ENCODE measurements at regions not wholly inside any gene's neighbourhood (a gene's known extent, or its start where the extent isn't known, plus 50 kb on each side); places are given as distances from the start of the nearest gene placed in this dataset.

DNA sequence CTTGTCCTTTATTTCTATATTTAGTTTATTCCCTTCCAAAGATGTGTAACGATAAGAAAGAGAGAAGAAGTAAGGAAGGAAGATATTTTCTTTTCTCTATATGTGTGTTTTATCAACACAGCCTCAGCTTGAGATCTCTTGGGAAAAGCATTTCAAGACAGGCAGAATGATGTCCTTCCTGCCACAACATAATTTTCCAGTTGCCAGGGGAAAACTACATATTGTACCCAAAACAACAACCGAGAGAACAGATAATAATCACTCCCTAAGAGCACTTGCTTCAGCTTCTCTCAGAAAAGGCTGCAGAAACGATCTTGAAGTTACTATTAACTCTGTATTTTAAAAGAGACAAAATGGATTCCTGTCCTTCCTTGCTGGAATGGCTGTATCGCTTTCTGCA, 151.4 kb upstream of the ITGB1 start:
- H3K4me1 ChIP-seq (ENCODE audit: low read length) = peaks cover 71% of the 10 kb centered on the region
- H3K27ac ChIP-seq (ENCODE audit: low read length) = no peak overlapping the region

DNA sequence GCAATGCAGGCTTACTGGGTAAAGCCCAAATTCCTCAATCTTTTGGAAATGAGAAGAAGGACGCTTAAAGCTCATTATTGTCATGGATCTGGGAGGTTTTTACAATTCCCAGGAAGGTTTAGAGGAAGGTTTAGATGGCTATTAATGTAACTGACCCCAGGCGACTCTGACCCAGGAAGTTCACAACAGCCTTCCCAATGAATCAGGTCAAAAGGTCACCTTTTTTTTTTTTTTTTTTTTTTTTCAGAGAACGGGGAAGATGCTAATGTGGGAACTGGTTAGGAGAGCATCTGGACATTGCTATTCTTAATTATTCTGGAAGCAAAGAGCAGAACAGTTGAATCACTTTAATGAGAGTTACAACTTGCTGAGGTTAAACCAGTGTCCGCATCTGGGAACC, 149.9 kb upstream of the ITGB1 start:
- Histone ChIP-seq H3K79me2 (ENCODE audit: low read length) (no peaks in the 10 kb centered on the region), H2AFZ (ENCODE audit: low read length) (no peak overlapping the region), H3K27me3 (ENCODE audit: low read length) (no peaks in the 10 kb centered on the region), H3K36me3 (ENCODE audit: insufficient read depth, low read length) (no peaks in the 10 kb centered on the region; the same call in 1 of the 2 replicates), H3K4me1 (ENCODE audit: low read length) (peaks cover 57% of the 10 kb centered on the region), H3K27ac (ENCODE audit: low read length) (no peak overlapping the region), H4K20me1 (ENCODE audit: insufficient read depth, low read depth, low read length) (no peaks in the 10 kb centered on the region), H3K4me2 (ENCODE audit: low read depth, low read length, poor library complexity, severe bottlenecking) (no peak overlapping the region), H3K9me3 (ENCODE audit: low read length) (no peaks in the 10 kb centered on the region), H3K4me3 (ENCODE audit: low read length) (no peak overlapping the region), H3K9me2 (replicated peaks; ENCODE audit: insufficient read depth, low read length) (no peaks in the 10 kb centered on the region), H3K9ac (ENCODE audit: low read length) (no peak overlapping the region)
- no peak for DNase-seq

More for the DNA sequence above, 151.4 kb upstream of the ITGB1 start:
- Histone ChIP-seq H3K9me2 (replicated peaks; ENCODE audit: insufficient read depth, low read length) (no peaks in the 10 kb centered on the region), H3K4me3 (ENCODE audit: low read length) (no peak overlapping the region), H3K9me3 (ENCODE audit: low read length) (no peaks in the 10 kb centered on the region), H3K36me3 (ENCODE audit: insufficient read depth, low read length) (no peaks in the 10 kb centered on the region), H3K4me2 (ENCODE audit: low read depth, low read length, poor library complexity, severe bottlenecking) (no peak overlapping the region), H3K79me2 (ENCODE audit: low read length) (no peaks in the 10 kb centered on the region), H3K27me3 (ENCODE audit: low read length) (no peaks in the 10 kb centered on the region), H4K20me1 (ENCODE audit: insufficient read depth, low read depth, low read length) (no peaks in the 10 kb centered on the region), H3K9ac (ENCODE audit: low read length) (no peak overlapping the region), H2AFZ (ENCODE audit: low read length) (no peak overlapping the region)
- no peak for DNase-seq

DNA sequence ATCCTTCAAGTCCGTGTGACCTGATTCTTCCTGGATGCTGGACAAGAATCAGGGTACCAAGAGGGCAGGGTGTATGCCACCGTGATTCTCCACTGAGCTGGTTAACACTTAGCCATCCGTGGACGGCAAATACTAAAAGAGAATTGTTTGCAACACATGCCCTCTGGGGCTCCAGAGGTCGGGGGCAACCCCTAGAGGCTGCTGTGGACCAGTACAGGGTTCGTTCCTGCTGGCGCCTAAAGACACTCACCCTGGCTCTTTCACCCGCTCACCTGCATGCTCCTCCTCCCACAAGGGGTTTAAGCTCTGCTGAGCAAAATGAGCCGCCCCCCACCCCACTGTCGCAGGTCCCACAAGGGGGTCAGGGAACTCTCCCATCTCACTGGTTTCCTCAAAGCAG, 148.7 kb upstream of the ITGB1 start:
- no peaks in the 10 kb centered on the region for H3K9me2 ChIP-seq (replicated peaks; ENCODE audit: insufficient read depth, low read length)
- peaks cover 51% of the 10 kb centered on the region for H3K4me1 ChIP-seq (ENCODE audit: low read length)
- no peak overlapping the region for H3K9ac ChIP-seq (ENCODE audit: low read length)
- no peaks in the 10 kb centered on the region; the same call in 1 of the 2 replicates for H3K36me3 ChIP-seq (ENCODE audit: insufficient read depth, low read length)
- H3K4me3 ChIP-seq (ENCODE audit: low read length) = no peak overlapping the region
- DNase-seq = peak; percentile 76
- H4K20me1 ChIP-seq (ENCODE audit: insufficient read depth, low read depth, low read length) = no peaks in the 10 kb centered on the region
- no peaks in the 10 kb centered on the region for H3K27me3 ChIP-seq (ENCODE audit: low read length)
- no peak overlapping the region for H2AFZ ChIP-seq (ENCODE audit: low read length)
- H3K79me2 ChIP-seq (ENCODE audit: low read length) = no peaks in the 10 kb centered on the region
- no peaks in the 10 kb centered on the region for H3K9me3 ChIP-seq (ENCODE audit: low read length)
- H3K27ac ChIP-seq (ENCODE audit: low read length) = no peak overlapping the region
- H3K4me2 ChIP-seq (ENCODE audit: low read depth, low read length, poor library complexity, severe bottlenecking) = peak overlapping the region; percentile 23

DNA sequence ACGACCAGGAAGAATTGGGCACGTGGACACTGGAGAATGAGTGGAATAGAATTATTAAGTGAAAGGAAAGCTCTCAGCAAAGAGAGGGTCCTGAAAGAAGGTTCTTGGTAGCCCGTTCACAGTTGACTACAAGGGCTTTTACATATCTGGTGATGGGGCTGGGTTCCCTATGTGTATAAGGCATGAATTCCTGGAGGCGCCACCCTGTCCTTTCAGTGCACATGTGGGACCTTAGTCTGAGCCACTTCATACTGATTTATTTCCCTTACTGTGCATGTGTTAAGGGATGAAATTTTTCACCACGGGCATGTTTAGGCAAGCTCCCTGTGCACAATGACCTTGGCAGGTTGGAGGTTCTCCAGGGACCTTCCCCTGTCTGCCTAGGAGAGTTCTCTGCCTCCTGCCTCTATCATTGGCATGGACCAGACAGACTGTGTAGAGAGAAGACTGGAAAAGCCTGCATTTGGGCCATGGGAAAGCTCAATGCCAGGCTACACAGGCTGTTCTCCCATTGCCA, 145.9 kb upstream of the ITGB1 start:
- H3K4me3 ChIP-seq (ENCODE audit: low read length) = no peak overlapping the region
- peaks cover 45% of the 10 kb centered on the region for H3K4me1 ChIP-seq (ENCODE audit: low read length)
- no peaks in the 10 kb centered on the region for H4K20me1 ChIP-seq (ENCODE audit: insufficient read depth, low read depth, low read length)
- no peak for DNase-seq
- no peak overlapping the region for H2AFZ ChIP-seq (ENCODE audit: low read length)
- H3K9ac ChIP-seq (ENCODE audit: low read length) = no peak overlapping the region
- no peak overlapping the region for H3K27ac ChIP-seq (ENCODE audit: low read length)
- H3K36me3 ChIP-seq (ENCODE audit: insufficient read depth, low read length) = no peaks in the 10 kb centered on the region; the same call in 1 of the 2 replicates
- no peak overlapping the region for H3K4me2 ChIP-seq (ENCODE audit: low read depth, low read length, poor library complexity, severe bottlenecking)
- no peaks in the 10 kb centered on the region for H3K79me2 ChIP-seq (ENCODE audit: low read length)
- H3K9me2 ChIP-seq (replicated peaks; ENCODE audit: insufficient read depth, low read length) = no peaks in the 10 kb centered on the region
- H3K27me3 ChIP-seq (ENCODE audit: low read length) = no peaks in the 10 kb centered on the region
- H3K9me3 ChIP-seq (ENCODE audit: low read length) = no peaks in the 10 kb centered on the region

DNA sequence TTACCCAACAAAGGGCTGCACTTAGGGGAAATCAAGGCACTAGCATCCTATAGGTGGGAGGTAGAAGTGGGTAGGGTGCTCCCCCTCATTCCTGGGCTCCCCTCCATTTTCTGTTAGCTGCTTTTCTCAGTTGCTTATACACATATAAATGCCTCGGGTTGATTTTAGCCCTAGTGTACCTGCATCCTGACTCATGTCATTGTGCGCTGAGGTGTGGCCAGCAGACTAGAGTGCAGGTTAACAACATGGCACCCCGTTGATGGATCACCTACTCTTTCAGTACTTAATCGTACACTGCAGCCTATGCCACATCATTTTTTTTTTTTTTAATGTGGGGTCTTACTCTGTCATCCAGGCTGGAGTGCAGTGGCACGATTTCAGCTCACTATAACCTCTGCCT, 144.0 kb upstream of the ITGB1 start:
- no peak overlapping the region for H3K4me3 ChIP-seq (ENCODE audit: low read length)
- H2AFZ ChIP-seq (ENCODE audit: low read length) = no peak overlapping the region
- no peak overlapping the region for H3K4me2 ChIP-seq (ENCODE audit: low read depth, low read length, poor library complexity, severe bottlenecking)
- no peak overlapping the region for H3K27ac ChIP-seq (ENCODE audit: low read length)
- no peaks in the 10 kb centered on the region for H3K9me3 ChIP-seq (ENCODE audit: low read length)
- no peak overlapping the region for H3K9ac ChIP-seq (ENCODE audit: low read length)
- no peaks in the 10 kb centered on the region; the same call in 1 of the 2 replicates for H3K36me3 ChIP-seq (ENCODE audit: insufficient read depth, low read length)
- no peaks in the 10 kb centered on the region for H3K79me2 ChIP-seq (ENCODE audit: low read length)
- no peaks in the 10 kb centered on the region for H4K20me1 ChIP-seq (ENCODE audit: insufficient read depth, low read depth, low read length)
- no peak for DNase-seq
- H3K27me3 ChIP-seq (ENCODE audit: low read length) = no peaks in the 10 kb centered on the region
- H3K4me1 ChIP-seq (ENCODE audit: low read length) = peaks cover 44% of the 10 kb centered on the region
- no peaks in the 10 kb centered on the region for H3K9me2 ChIP-seq (replicated peaks; ENCODE audit: insufficient read depth, low read length)

DNA sequence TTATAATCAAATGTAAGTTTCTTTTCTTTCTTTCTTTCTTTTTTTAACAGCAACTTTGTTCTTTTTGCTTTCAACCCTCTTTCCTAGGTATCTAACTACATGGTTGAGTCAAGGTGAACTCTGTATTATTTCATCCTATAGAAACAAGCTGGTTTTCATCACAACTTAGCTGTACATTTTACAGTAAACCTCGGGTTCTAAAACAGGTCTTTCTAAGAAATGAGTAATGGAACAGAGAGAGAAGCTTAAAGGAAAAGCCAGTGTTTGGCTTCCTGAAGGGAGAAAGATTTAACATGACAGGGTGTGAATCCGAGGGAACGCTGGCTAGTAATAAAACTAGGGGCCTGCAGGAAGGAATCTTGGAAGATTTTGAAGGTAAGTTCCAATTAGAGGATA, 143.4 kb upstream of the ITGB1 start:
- no peak overlapping the region for H3K4me2 ChIP-seq (ENCODE audit: low read depth, low read length, poor library complexity, severe bottlenecking)
- DNase-seq = no peak
- H3K27ac ChIP-seq (ENCODE audit: low read length) = no peak overlapping the region
- no peaks in the 10 kb centered on the region for H3K9me2 ChIP-seq (replicated peaks; ENCODE audit: insufficient read depth, low read length)
- H3K9me3 ChIP-seq (ENCODE audit: low read length) = no peaks in the 10 kb centered on the region
- H3K36me3 ChIP-seq (ENCODE audit: insufficient read depth, low read length) = no peaks in the 10 kb centered on the region; the same call in 1 of the 2 replicates
- H3K4me1 ChIP-seq (ENCODE audit: low read length) = peaks cover 44% of the 10 kb centered on the region
- H3K9ac ChIP-seq (ENCODE audit: low read length) = no peak overlapping the region
- H3K4me3 ChIP-seq (ENCODE audit: low read length) = no peak overlapping the region
- H2AFZ ChIP-seq (ENCODE audit: low read length) = no peak overlapping the region
- no peaks in the 10 kb centered on the region for H3K27me3 ChIP-seq (ENCODE audit: low read length)
- H3K79me2 ChIP-seq (ENCODE audit: low read length) = no peaks in the 10 kb centered on the region
- no peaks in the 10 kb centered on the region for H4K20me1 ChIP-seq (ENCODE audit: insufficient read depth, low read depth, low read length)

DNA sequence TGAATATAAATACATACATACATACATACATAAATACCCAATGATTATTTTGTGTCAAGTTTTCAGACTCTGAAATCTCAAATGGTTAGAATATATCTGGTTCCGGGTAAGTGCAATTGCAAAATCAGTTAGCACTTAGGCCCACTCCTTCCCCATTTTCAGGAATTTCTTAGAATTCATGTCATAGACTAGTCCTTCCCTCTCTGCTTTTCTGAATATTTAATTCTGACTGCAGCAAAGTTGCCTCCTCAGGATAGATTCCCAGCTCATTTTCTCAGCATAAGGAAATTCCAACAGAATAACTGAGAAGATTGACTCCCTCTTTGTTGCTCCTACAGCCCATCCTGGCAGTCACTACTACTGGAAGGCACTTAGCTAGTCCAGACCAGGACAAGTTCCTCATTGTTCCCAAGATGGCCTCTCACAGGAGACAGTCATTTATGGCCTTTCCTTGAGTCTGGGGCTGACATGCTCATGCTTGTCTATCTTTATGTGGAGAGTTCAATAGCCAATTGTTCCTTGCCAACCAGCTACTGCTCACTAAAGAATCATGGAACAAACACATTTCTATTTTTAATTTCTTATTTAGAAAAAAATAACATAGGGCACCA, 142.9 kb upstream of the ITGB1 start:
- Histone ChIP-seq H4K20me1 (ENCODE audit: insufficient read depth, low read depth, low read length) (no peaks in the 10 kb centered on the region), H3K4me1 (ENCODE audit: low read length) (peaks cover 45% of the 10 kb centered on the region), H3K36me3 (ENCODE audit: insufficient read depth, low read length) (no peaks in the 10 kb centered on the region; the same call in 1 of the 2 replicates), H3K9me3 (ENCODE audit: low read length) (no peaks in the 10 kb centered on the region), H3K27ac (ENCODE audit: low read length) (no peak overlapping the region), H3K79me2 (ENCODE audit: low read length) (no peaks in the 10 kb centered on the region), H3K27me3 (ENCODE audit: low read length) (no peaks in the 10 kb centered on the region), H3K4me2 (ENCODE audit: low read depth, low read length, poor library complexity, severe bottlenecking) (no peak overlapping the region), H3K9ac (ENCODE audit: low read length) (no peak overlapping the region), H2AFZ (ENCODE audit: low read length) (no peak overlapping the region), H3K9me2 (replicated peaks; ENCODE audit: insufficient read depth, low read length) (no peaks in the 10 kb centered on the region), H3K4me3 (ENCODE audit: low read length) (no peak overlapping the region)
- no peak for DNase-seq

DNA sequence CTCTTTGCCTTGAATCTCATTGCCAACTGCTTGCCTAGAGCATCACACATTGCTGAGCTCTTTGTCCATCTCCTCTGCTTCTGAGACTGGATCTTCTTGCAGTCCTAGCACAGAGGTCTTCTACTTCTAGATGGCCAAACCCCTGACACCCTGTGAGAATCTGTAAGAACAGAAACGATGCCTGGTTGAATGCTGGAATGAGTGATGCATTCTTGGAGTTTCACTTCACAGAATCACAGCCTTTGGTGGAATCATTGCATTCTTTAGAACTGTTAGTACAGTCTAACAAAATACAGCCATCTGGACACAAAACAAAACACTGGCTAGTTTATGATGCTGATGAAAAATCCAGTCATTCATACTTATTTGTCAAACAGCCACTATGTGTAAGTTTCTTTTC, 141.7 kb upstream of the ITGB1 start:
- no peak overlapping the region for H3K4me2 ChIP-seq (ENCODE audit: low read depth, low read length, poor library complexity, severe bottlenecking)
- DNase-seq = no peak
- no peaks in the 10 kb centered on the region for H3K79me2 ChIP-seq (ENCODE audit: low read length)
- H3K4me1 ChIP-seq (ENCODE audit: low read length) = peaks cover 56% of the 10 kb centered on the region
- H3K27me3 ChIP-seq (ENCODE audit: low read length) = no peaks in the 10 kb centered on the region
- H2AFZ ChIP-seq (ENCODE audit: low read length) = no peak overlapping the region
- peaks cover 5% of the 10 kb centered on the region; the same call in 1 of the 2 replicates for H3K36me3 ChIP-seq (ENCODE audit: insufficient read depth, low read length)
- H3K9me3 ChIP-seq (ENCODE audit: low read length) = no peaks in the 10 kb centered on the region; the same call in 1 of the 2 replicates
- H3K9me2 ChIP-seq (replicated peaks; ENCODE audit: insufficient read depth, low read length) = no peaks in the 10 kb centered on the region
- H3K27ac ChIP-seq (ENCODE audit: low read length) = peak overlapping the region; percentile 72; the same call in 1 of the 2 replicates
- no peaks in the 10 kb centered on the region for H4K20me1 ChIP-seq (ENCODE audit: insufficient read depth, low read depth, low read length)
- no peak overlapping the region for H3K4me3 ChIP-seq (ENCODE audit: low read length)
- H3K9ac ChIP-seq (ENCODE audit: low read length) = no peak overlapping the region

Data from Karpas-422 (cell line).